Loucy (cell line): ENCODE measurements at regions not wholly inside any gene's neighbourhood (a gene's known extent, or its start where the extent isn't known, plus 50 kb on each side); places are given as distances from the start of the nearest gene placed in this dataset.

ENCODE experiments used
- H2AFZ ChIP-seq: fragments of 200-600 bp; sonication (generic); 2 replicates; pipeline ENCODE4 v1.6.0; 2016; ENCODE audit warnings: antibody characterized with exemption, mild to moderate bottlenecking, low read length, moderate library complexity
- H3F3A ChIP-seq: fragments of 200-600 bp; 2 replicates; pipeline ENCODE4 v1.6.0; 2016; ENCODE audit warnings: antibody characterized with exemption, low read depth, mild to moderate bottlenecking
- H3K27me3 ChIP-seq: fragments of 200-600 bp; sonication (generic); 2 replicates; pipeline ENCODE4 v1.6.1; 2014; ENCODE audit warnings: low read length, mild to moderate bottlenecking; ENCODE audit not compliant: insufficient read depth, poor library complexity, severe bottlenecking
- H3K36me3 ChIP-seq: fragments of 200-600 bp; sonication (generic); 2 replicates; pipeline ENCODE4 v1.6.1; 2016; ENCODE audit warnings: low read length; ENCODE audit not compliant: insufficient read depth
- H3K4me1 ChIP-seq: fragments of 200-600 bp; sonication (generic); 2 replicates; pipeline ENCODE4 v1.5.1; 2014; ENCODE audit warnings: low read length, mild to moderate bottlenecking; ENCODE audit not compliant: insufficient read depth, poor library complexity, severe bottlenecking
- H3K4me2 ChIP-seq: fragments of 200-600 bp; sonication (generic); 2 replicates; pipeline ENCODE4 v1.6.0; 2014; ENCODE audit warnings: antibody characterized with exemption, low read length, low read depth, mild to moderate bottlenecking; ENCODE audit not compliant: poor library complexity, severe bottlenecking
- H3K4me3 ChIP-seq: fragments of 200-600 bp; sonication (generic); 2 replicates; pipeline ENCODE4 v1.5.1; 2014; ENCODE audit warnings: low read length, mild to moderate bottlenecking, mixed read lengths; ENCODE audit not compliant: poor library complexity, severe bottlenecking
- H3K79me2 ChIP-seq: fragments of 200-600 bp; sonication (generic); 2 replicates; pipeline ENCODE4 v1.6.1; 2014; ENCODE audit warnings: low read length; ENCODE audit not compliant: insufficient read depth
- H3K9ac ChIP-seq: fragments of 200-600 bp; sonication (generic); 2 replicates; pipeline ENCODE4 v1.6.0; 2014; ENCODE audit warnings: mild to moderate bottlenecking, low read depth, low read length, moderate library complexity; ENCODE audit not compliant: poor library complexity, severe bottlenecking
- H3K9me2 ChIP-seq: fragments of 200-600 bp; sonication (generic); replicated peaks from 2 replicates; pipeline ENCODE4 v1.6.1; 2016; ENCODE audit warnings: low read depth, low read length, mixed read lengths
- H3K9me3 ChIP-seq: fragments of 200-600 bp; sonication (generic); 2 replicates; pipeline ENCODE4 v1.6.1; 2014; ENCODE audit warnings: mild to moderate bottlenecking, antibody characterized with exemption, low read length, low read depth; ENCODE audit not compliant: insufficient read depth
- H4K20me1 ChIP-seq: fragments of 200-600 bp; sonication (generic); 2 replicates; pipeline ENCODE4 v1.6.0; 2014; ENCODE audit warnings: antibody characterized with exemption, low read length, mild to moderate bottlenecking; ENCODE audit not compliant: insufficient read depth, poor library complexity, severe bottlenecking
- EZH2phosphoT487 ChIP-seq: fragments of 200-600 bp; IDR thresholded peaks from 2 replicates; pipeline ENCODE4 v1.6.1; 2018; ENCODE audit warnings: antibody characterized with exemption, mild to moderate bottlenecking, moderate library complexity, borderline replicate concordance
- TF ChIP-seq, protein P1 (sequence below): fragments of 200-600 bp; sonication (generic); conservative IDR thresholded peaks from 2 replicates; pipeline ENCODE4 v1.5.1; 2014; ENCODE audit warnings: mild to moderate bottlenecking, antibody characterized with exemption, low read length

DNA sequence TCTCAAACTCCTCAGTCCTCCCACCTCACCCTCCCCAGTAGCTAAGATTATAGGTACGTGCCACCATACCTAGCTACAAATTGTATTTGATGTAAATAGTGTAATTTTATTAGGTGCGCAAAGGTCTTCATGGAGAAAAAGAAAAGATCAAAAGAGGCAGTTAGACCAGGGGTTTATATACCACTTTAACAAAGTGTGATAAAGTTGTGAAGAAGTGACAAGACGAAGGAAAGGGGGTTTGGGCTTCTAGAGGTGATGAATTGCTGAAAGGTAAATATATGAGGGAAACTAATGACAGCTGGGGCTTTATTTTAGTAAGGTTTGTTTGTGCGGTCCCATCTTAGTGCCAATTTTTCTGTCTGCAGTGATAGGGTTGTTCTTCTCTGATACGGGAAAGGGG is 105.3 kb downstream of the CD24 start:
- no peaks in the 10 kb centered on the region for H3K9me2 ChIP-seq
- H2AFZ ChIP-seq = no peak overlapping the region
- no peaks in the 10 kb centered on the region for H3K4me1 ChIP-seq
- no peak overlapping the region for H3K4me2 ChIP-seq
- H4K20me1 ChIP-seq = no peaks in the 10 kb centered on the region
- no peaks in the 10 kb centered on the region for H3K36me3 ChIP-seq
- H3K9me3 ChIP-seq = no peaks in the 10 kb centered on the region
- no peak overlapping the region for H3K4me3 ChIP-seq
- no peak for TF ChIP-seq EZH2phosphoT487
- TF ChIP-seq, protein P1, sequence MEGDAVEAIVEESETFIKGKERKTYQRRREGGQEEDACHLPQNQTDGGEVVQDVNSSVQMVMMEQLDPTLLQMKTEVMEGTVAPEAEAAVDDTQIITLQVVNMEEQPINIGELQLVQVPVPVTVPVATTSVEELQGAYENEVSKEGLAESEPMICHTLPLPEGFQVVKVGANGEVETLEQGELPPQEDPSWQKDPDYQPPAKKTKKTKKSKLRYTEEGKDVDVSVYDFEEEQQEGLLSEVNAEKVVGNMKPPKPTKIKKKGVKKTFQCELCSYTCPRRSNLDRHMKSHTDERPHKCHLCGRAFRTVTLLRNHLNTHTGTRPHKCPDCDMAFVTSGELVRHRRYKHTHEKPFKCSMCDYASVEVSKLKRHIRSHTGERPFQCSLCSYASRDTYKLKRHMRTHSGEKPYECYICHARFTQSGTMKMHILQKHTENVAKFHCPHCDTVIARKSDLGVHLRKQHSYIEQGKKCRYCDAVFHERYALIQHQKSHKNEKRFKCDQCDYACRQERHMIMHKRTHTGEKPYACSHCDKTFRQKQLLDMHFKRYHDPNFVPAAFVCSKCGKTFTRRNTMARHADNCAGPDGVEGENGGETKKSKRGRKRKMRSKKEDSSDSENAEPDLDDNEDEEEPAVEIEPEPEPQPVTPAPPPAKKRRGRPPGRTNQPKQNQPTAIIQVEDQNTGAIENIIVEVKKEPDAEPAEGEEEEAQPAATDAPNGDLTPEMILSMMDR = no peak
- H3K27me3 ChIP-seq = no peaks in the 10 kb centered on the region
- H3K79me2 ChIP-seq = no peaks in the 10 kb centered on the region
- H3K9ac ChIP-seq = no peak overlapping the region
- H3F3A ChIP-seq = no peaks in the 10 kb centered on the region

DNA sequence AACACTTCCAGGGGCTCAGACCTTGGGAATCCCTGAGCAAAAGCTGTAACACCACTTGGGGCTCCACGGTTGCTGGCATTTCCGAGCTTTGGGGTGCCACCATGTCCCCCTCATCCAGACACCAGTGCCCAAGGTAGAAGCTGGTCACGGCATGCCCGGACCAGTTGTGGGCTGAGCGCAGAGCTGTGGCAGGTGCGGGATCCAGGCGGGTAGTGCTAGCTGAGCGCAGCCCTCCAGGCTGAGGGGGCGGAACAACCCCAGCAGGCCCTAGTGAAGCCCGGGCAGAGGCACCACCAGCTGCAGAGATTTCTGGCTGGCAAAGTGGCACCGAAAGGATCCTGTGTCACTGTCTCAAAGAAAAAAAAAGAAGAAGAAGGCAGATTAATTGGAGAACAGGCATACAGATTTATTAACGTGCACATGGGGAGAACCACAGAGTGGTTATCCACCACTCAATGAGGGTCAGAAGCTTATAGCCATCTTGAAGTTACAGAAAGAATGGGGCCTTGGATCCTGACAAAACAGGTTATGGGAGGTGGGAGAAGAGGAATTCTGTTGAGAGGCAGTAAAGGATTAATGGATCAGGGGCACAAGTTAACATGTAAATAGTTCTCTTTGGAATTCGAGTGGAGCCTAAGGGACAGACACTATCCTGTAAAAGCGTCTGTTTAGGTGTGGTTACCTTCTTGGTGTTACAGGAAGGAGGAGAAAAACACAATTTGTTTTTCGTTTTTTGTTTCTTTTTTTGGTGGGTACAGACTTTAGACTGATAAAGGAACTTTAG is 107.5 kb downstream of the CD24 start:
- no peak overlapping the region for H2AFZ ChIP-seq
- no peaks in the 10 kb centered on the region for H3K4me1 ChIP-seq
- no peak for TF ChIP-seq EZH2phosphoT487
- TF ChIP-seq, protein P1 = no peak
- H3K36me3 ChIP-seq = no peaks in the 10 kb centered on the region
- H3K79me2 ChIP-seq = no peaks in the 10 kb centered on the region
- no peaks in the 10 kb centered on the region for H3F3A ChIP-seq
- no peaks in the 10 kb centered on the region for H3K9me2 ChIP-seq
- H3K4me2 ChIP-seq = no peak overlapping the region
- no peak overlapping the region for H3K9ac ChIP-seq
- H4K20me1 ChIP-seq = no peaks in the 10 kb centered on the region
- H3K9me3 ChIP-seq = no peaks in the 10 kb centered on the region
- H3K4me3 ChIP-seq = no peak overlapping the region
- no peaks in the 10 kb centered on the region for H3K27me3 ChIP-seq

DNA sequence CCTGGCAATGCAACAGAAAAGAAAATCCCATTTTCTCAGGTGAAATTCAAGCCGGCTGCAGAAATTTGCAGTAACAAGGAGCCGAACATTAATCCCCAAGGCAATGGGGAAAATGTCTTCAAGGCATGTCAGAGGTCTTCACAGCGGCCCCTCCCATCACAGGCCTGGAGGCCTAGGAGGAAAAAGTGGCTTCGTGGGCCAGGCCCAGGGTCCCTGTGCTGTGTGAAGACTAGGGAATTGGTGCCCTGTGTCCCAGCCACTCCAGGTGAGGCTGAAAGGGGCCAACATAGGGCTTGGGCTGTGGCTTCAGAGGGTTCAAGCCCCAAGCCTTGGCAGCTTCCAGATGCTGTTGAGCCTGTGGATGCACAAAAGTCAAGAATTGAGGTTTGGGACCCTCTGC is 111.7 kb downstream of the CD24 start:
- H3K9me3 ChIP-seq = peaks cover 11% of the 10 kb centered on the region; the same call in 1 of the 2 replicates
- no peaks in the 10 kb centered on the region for H3K27me3 ChIP-seq
- H3K36me3 ChIP-seq = no peaks in the 10 kb centered on the region
- no peaks in the 10 kb centered on the region for H3K9me2 ChIP-seq
- TF ChIP-seq, protein P1 = no peak
- TF ChIP-seq EZH2phosphoT487 = no peak
- no peak overlapping the region for H3K4me3 ChIP-seq
- H3K4me2 ChIP-seq = no peak overlapping the region
- H3F3A ChIP-seq = no peaks in the 10 kb centered on the region
- H3K4me1 ChIP-seq = no peaks in the 10 kb centered on the region
- H3K79me2 ChIP-seq = no peaks in the 10 kb centered on the region
- H4K20me1 ChIP-seq = no peaks in the 10 kb centered on the region
- H2AFZ ChIP-seq = no peak overlapping the region
- no peak overlapping the region for H3K9ac ChIP-seq
